ENCODE measurements at regions not wholly inside any gene's neighbourhood (a gene's known extent, or its start where the extent isn't known, plus 50 kb on each side); places are given as distances from the start of the nearest gene placed in this dataset.

GRCh38 chr14:99342906-99343305 is 70.9 kb upstream of the BCL11B start:
- Histone ChIP-seq H3K27ac (no peak overlapping the region), H3K9me3 (no peaks in the 10 kb centered on the region), H3K4me3 (no peak overlapping the region), H3K4me1 (no peaks in the 10 kb centered on the region), H3K36me3 (no peaks in the 10 kb centered on the region), H3K27me3 (peaks cover 0 to 5% (median 5%) of the 10 kb centered on the region in 3 donors)
- in situ Hi-C loops (cut with MboI; ENCODE audit: low sequenced_read_pairs in 4 of 4) = no loop called here
- intact Hi-C loops (cut with DNase I; ENCODE audit: low total_unique reads) = no loop called here
- no peak for TF ChIP-seq POLR2A (IDR thresholded peaks at IDR 0.05)
- no peak for TF ChIP-seq CTCF (IDR thresholded peaks at IDR 0.05 in 4 of 5, conservative IDR thresholded peaks at IDR 0.05 in 1 of 5)
- DNase-seq (no peak), ATAC-seq (no peak)

GRCh38 chr14:99342204-99342603 is 70.2 kb upstream of the BCL11B start:
- no peaks in the 10 kb centered on the region for H3K4me1 ChIP-seq
- TF ChIP-seq POLR2A (IDR thresholded peaks at IDR 0.05) = no peak
- no peak for TF ChIP-seq CTCF (IDR thresholded peaks at IDR 0.05 in 4 of 5, conservative IDR thresholded peaks at IDR 0.05 in 1 of 5)
- H3K4me3 ChIP-seq = no peak overlapping the region
- in situ Hi-C loops (cut with MboI; ENCODE audit: low sequenced_read_pairs in 4 of 4) = no loop called here
- no peak overlapping the region for H3K27ac ChIP-seq
- ATAC-seq (no peak), DNase-seq (no peak)
- intact Hi-C loops (cut with DNase I; ENCODE audit: low total_unique reads) = no loop called here
- H3K36me3 ChIP-seq = no peaks in the 10 kb centered on the region
- H3K9me3 ChIP-seq = no peaks in the 10 kb centered on the region
- H3K27me3 ChIP-seq = peaks cover 0 to 5% (median 5%) of the 10 kb centered on the region in 3 donors

DNA sequence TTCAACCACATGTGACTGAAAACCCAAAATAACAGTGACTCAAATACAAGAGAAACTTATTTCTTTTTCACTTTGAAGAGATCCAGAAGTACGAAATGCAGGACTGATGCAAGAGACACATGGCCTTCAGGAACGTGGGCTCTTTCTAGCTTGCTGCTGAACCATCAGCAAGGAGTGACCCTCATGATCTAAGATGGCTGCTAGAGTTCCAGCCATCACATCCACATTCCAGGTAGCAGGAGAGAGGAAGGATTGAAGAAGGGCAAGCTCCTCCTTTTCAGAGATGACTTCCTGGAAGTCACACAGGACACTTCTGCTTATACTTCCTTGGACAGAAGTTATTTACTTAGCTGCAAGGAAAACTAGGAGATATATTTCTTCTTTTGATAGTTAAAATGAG is 67.6 kb upstream of the BCL11B start:
- Histone ChIP-seq H3K4me1 (no peaks in the 10 kb centered on the region), H3K9me3 (no peaks in the 10 kb centered on the region), H3K36me3 (no peaks in the 10 kb centered on the region), H3K27me3 (peaks cover 0 to 5% (median 5%) of the 10 kb centered on the region in 3 donors), H3K4me3 (no peak overlapping the region), H3K27ac (no peak overlapping the region)
- no peak for TF ChIP-seq CTCF (IDR thresholded peaks at IDR 0.05 in 4 of 5, conservative IDR thresholded peaks at IDR 0.05 in 1 of 5)
- TF ChIP-seq POLR2A (IDR thresholded peaks at IDR 0.05) = no peak
- in situ Hi-C loops (cut with MboI; ENCODE audit: low sequenced_read_pairs in 4 of 4) = no loop called here
- intact Hi-C loops (cut with DNase I; ENCODE audit: low total_unique reads) = no loop called here
- DNase-seq (no peak), ATAC-seq (no peak)

- in situ Hi-C loops (cut with MboI; ENCODE audit: low sequenced_read_pairs in 4 of 4) = no loop called here
Measured at GRCh38 chr14:99338313-99338712, 66.3 kb upstream of the BCL11B start.

More at GRCh38 chr14:99338313-99338712, 66.3 kb upstream of the BCL11B start:
- Histone ChIP-seq H3K27me3 (peaks cover 0 to 5% (median 5%) of the 10 kb centered on the region in 3 donors), H3K36me3 (no peaks in the 10 kb centered on the region), H3K27ac (no peak overlapping the region), H3K4me3 (no peak overlapping the region), H3K9me3 (no peaks in the 10 kb centered on the region), H3K4me1 (no peaks in the 10 kb centered on the region)
- TF ChIP-seq CTCF (IDR thresholded peaks at IDR 0.05 in 4 of 5, conservative IDR thresholded peaks at IDR 0.05 in 1 of 5) = no peak
- no peak for TF ChIP-seq POLR2A (IDR thresholded peaks at IDR 0.05)
- intact Hi-C loops (cut with DNase I; ENCODE audit: low total_unique reads) = no loop called here
- ATAC-seq (no peak), DNase-seq (no peak)
